Glomerular endothelial cell (primary cell): ENCODE measurements at regions not wholly inside any gene's neighbourhood (a gene's known extent, or its start where the extent isn't known, plus 50 kb on each side); places are given as distances from the start of the nearest gene placed in this dataset.
"Not testable (repeated sequence)": the region's sequence is repeated elsewhere in the genome, so short reads cannot be mapped to it uniquely, and the experiment has no call there.

Experiments
- DNase-seq: peaks from one replicate; pipeline ENCODE4 v3.0.0-alpha.2; 2011; ENCODE audit warnings: low read depth, low spot score; ENCODE audit errors: extremely low read depth

DNA sequence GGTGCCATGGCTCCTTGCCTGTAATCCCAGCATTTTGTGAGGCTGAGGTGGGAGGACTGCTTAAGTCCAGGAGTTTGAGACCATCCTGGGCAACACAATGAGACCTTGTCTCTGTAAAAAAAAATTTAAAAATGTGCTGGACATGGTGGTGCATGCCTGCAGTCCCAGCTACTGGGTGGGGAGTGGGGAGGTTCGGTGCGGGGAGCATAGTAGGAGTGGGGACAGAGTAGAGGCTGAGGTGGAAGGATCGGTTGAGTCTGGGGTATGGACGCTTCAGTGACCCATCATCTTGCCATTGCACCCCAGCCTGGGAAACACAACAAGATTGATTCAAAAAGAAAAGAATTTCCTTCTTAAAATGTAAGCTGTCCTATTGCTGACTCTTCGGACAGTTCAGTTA is 1490.0 kb upstream of the GBE1 start:
- no peak for DNase-seq

GRCh38 chr3:83250613-83251012 is 1489.2 kb upstream of the GBE1 start:
- DNase-seq: no peak

DNA sequence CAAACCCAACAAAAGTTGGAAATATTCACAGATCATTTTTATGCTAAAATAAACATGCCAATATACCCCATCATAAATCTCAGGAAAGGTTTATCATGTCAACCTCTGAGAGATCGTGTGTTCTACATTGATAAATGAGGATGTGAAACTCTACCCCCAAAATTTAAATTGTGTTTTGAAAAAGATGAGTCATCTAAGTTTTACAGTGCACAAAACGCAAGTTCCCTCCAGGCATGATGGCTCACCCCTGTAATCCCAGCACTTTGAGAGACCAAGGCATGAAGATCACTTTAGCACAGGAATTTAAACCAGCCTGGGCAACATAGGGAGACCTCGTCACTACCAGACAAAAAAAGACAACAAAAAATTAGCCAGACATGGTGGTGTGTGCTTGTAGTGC is 1487.0 kb upstream of the GBE1 start:
- DNase-seq: no peak

DNA sequence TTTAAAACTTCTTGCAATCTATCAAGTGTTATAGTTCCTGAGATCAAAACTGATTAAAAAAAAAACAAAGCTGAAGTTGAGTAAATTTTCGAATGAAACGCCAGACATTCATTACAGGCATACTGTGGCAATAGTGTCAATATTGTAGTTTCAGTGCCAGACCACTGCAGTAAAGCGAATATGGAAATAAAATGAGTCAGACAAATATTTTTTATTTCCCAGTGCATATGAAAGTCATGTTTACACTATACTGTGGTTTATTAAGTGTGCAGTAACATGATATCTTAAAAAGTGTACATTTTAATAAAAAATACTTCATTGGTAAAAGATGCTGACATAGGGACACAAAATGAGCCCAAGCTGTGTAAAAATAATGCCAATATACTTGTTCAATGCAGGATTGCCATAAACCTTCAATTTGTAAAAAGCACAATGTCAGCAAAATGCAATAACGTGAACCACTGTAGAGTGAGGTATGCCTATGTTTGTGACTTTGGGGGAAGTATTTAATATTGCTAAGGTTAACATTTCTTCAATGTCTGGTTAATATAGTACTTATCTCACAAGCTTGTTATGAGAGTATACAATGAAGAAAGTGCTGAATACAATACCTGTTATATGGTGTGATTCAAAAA is 1473.9 kb upstream of the GBE1 start:
- DNase-seq: no peak

- DNase-seq: no peak
Observed at GRCh38 chr3:83233715-83234114, 1472.3 kb upstream of the GBE1 start.

DNA sequence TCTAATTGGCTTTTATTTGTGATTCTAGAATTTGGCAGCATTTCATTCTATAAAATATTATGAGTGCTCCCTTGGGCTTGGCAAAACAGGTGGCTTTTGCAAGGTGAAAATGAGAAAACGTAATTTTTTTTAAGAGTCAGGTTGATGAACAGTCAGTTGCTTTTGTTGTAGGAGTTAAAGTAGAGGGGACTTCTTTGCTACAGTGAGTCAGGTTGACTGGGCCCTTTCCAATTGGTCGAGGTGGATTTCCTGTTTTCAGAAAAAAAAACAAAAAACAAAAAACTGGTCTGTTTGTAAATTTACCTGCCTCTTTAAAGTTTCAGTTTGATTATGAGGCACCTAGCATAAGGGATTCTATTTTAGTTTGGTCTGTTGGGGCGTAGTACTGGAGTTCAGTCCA is 1469.4 kb upstream of the GBE1 start:
- no peak for DNase-seq

DNA sequence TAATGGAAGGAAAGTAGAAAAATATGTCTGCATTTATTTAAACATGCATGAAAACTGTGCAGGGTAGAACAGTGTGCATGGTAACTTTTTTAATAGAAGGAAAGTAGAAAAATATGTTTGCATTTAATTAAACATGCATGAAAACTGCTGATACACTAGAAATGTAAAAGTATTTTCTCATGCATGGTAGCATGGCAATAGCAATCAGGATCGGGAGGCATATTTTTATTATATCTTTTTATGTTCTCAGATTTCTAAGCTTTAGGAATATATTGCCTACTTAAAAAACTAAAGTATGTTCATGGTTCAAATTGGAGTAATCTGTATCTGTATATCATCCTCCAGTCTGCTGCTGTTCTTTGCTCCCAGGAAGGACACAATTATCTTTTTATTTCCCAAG is 1468.9 kb upstream of the GBE1 start:
- no peak for DNase-seq

DNA sequence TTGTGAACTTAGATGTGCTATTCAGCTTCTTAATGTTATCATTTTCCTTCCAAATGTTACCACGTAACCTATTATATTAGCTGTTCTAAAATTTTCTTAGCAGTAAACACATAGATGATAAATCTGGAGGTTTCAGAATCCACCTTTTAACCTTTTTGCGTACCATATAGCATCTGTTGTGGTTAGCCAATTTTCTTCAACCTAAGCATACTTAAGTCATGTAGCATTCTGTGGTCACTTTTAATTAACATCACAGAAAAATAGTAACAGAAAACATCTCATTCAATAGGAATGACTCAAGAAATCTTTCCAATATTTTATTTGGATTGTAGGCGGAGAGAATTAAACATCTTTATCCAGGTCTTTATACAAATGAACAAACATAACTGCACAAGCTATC is 1465.3 kb upstream of the GBE1 start:
- no peak for DNase-seq

DNA sequence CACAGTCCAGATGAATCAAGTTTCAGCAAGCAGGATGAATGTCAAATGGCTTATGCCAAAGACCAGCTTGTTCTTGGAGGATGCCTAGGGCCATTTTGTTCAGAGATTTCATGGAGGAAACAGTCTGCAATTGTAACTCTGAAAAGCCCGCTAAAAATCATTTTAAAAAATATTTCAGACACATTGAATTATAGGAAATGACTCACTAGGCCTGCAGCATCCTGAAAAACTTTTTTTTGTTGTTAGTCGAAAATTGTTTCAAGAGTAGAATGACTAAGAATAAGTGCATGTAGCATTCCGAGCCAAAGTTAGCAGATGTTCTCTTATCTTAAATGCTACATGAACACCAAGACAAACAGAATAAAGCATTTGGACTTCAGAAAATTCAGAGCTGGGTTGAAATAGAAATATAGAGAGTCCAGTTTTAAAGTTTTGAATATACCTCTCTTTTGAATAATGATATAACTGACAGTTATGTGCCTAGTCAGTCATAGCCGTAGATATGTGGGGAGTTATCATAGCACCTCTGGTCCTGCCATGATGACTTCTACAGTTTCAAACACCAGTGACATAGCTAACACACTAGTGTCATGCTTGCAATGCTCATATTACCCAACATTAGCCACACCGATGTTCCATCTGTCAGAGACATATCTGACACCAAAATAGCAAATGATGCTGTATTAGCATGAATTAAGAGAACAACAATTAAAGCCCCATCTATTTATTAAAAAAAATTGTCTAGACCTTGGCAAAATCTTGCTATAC is 1462.8 kb upstream of the GBE1 start:
- peak; percentile 81 for DNase-seq

- no peak for DNase-seq
Observed at GRCh38 chr3:83218383-83219200, 1457.1 kb upstream of the GBE1 start.

DNA sequence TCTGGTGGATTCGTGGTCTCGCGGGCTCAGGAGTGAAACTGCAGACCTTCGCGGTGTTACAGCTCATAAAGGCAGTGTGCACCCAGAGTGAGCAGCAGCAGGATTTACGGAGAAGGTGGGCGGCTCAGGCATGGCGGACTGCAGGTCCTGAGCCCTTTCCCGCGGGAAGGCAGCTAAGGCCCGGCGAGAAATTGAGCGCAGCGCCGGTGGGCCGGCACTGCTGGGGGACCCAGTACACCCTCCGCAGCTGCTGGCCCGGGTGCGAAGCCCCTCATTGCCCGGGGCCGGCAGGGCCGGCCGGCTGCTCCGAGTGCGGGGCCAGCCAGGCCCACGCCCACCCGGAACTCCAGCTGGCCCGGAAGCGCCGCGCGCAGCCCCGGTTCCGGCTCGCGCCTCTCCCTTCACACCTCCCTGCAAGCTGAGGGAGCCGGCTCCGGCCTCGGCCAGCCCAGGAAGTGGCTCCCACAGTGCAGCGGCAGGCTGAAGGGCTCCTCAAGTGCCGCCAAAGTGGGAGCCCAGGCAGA is 1456.2 kb upstream of the GBE1 start:
- DNase-seq: not testable (repeated sequence)

DNA sequence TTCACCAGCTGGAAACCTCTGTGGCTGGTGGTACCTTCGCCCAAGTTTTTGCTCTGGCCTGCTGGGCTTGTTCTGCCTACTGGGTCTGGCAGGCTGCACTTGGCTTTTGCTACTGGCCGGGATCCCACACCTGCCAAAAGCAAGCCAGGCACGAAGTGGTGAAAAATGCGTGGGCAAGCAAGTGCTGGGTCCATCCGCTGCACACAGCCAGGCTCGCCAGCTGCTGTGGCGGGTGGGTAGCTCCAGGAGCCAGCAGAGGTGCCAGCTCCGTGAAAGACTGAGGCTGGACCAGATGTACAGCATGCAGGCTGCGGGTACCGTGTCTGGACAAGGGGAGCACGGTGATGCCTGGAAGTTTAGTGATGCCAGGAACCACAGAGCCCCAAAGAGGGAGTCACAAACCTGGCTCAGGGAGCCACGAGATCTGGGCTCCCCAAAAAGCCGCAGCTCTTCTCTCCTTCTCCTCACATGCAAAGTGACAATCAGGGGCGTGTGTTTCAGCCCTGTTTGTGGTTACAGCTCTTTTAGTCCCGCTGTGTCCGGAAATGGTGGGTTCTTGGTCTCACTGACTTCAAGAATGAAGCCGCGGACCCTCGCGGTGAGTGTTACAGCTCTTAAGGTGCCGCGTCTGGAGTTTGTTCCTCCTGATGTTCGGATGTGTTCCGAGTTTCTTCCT is 1455.6 kb upstream of the GBE1 start:
- no peak for DNase-seq

- no peak for DNase-seq
Observed at GRCh38 chr3:83195243-83195642, 1433.8 kb upstream of the GBE1 start.

- DNase-seq: no peak
Observed at GRCh38 chr3:83193526-83193925, 1432.1 kb upstream of the GBE1 start.

GRCh38 chr3:83189634-83190033 is 1428.2 kb upstream of the GBE1 start:
- DNase-seq: no peak

GRCh38 chr3:83169473-83169872 is 1408.0 kb upstream of the GBE1 start:
- DNase-seq: no peak

DNA sequence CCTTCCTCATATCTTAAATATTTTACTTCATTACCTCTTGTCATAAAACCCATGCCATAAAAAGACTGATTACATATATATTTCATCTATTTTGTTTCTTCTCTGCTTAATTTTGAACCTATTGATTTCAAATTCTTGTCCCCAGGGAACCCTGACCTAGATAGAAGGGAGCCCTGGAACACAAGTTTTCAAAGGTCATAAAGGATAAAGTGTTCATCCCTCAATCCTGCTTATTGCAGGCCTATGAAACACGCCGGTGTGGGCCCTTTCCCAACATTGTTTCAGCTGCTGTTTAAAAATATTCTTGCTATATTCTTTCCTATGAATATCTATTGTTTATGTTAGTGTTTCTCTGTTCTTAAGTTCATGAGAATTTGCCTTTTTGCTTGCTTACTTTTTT is 1389.5 kb upstream of the GBE1 start:
- DNase-seq: no peak

- no peak for DNase-seq
Observed at GRCh38 chr3:83140983-83141382, 1379.5 kb upstream of the GBE1 start.

- DNase-seq: no peak
Observed at GRCh38 chr3:83131236-83131635, 1369.8 kb upstream of the GBE1 start.

- no peak for DNase-seq
Observed at GRCh38 chr3:83122774-83123350, 1361.4 kb upstream of the GBE1 start.

DNA sequence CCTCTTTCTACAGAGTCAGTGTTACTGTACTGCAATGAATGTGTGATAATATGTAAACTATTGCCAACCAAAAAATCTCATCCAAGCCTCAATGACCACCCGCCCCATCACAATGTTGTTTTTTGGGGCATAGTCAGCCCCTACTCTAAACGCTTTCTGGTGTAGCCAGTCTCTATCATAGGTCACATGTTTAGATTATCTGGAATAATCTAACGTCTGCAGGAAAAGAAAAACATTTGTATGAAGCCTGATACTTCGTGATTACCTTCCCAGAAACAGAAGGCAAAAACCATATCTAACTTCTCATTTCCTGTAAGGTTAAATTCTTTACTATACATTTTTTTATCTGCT is 1331.8 kb upstream of the GBE1 start:
- no peak for DNase-seq
